ENCODE measurements at regions not wholly inside any gene's neighbourhood (a gene's known extent, or its start where the extent isn't known, plus 50 kb on each side); places are given as distances from the start of the nearest gene placed in this dataset.
"Not testable (repeated sequence)": the region's sequence is repeated elsewhere in the genome, so short reads cannot be mapped to it uniquely, and the experiment has no call there.

- H3K36me3 ChIP-seq (ENCODE audit: control insufficient read depth in 2 of 2, insufficient read depth in 2 of 2, low read length in 1 of 2): no peaks in the 10 kb centered on the region
- peaks cover 0 to 2% of the 10 kb centered on the region in 2 donors for H3K9me3 ChIP-seq (ENCODE audit: control insufficient read depth in 2 of 2, insufficient read depth in 1 of 2, low read depth in 1 of 2, low read length in 1 of 2)
- no peak overlapping the region for H3K4me3 ChIP-seq (ENCODE audit: low read depth in 1 of 2, low read length in 2 of 2)
- WGBS, 2 donors: 86 to 87% methylated on average over 15 of the region's 15 CpGs
- H3K4me1 ChIP-seq (ENCODE audit: control insufficient read depth in 2 of 2, insufficient read depth in 2 of 2, low read length in 1 of 2): no peaks in the 10 kb centered on the region
- H3K27me3 ChIP-seq (ENCODE audit: control insufficient read depth in 1 of 2, insufficient read depth in 2 of 2, low read length in 2 of 2): peaks cover 2 to 4% of the 10 kb centered on the region in 2 donors
- no peak overlapping the region for H3K27ac ChIP-seq (ENCODE audit: low read depth in 2 of 2, low read length in 1 of 2)
Observed at GRCh38 chr18:78822949-78823285, 156.7 kb upstream of the SALL3 start.

- peaks cover 2 to 6% of the 10 kb centered on the region in 2 donors for H3K27me3 ChIP-seq (ENCODE audit: control insufficient read depth in 1 of 2, insufficient read depth in 2 of 2, low read length in 2 of 2)
- peaks cover 0 to 2% of the 10 kb centered on the region in 2 donors for H3K9me3 ChIP-seq (ENCODE audit: control insufficient read depth in 2 of 2, insufficient read depth in 1 of 2, low read depth in 1 of 2, low read length in 1 of 2)
- no peaks in the 10 kb centered on the region for H3K36me3 ChIP-seq (ENCODE audit: control insufficient read depth in 2 of 2, insufficient read depth in 2 of 2, low read length in 1 of 2)
- H3K4me1 ChIP-seq (ENCODE audit: control insufficient read depth in 2 of 2, insufficient read depth in 2 of 2, low read length in 1 of 2): no peaks in the 10 kb centered on the region
- H3K27ac ChIP-seq (ENCODE audit: low read depth in 2 of 2, low read length in 1 of 2): no peak overlapping the region
- 65 to 71% methylated on average over 6 of the region's 6 CpGs for WGBS, 2 donors
- no peak overlapping the region for H3K4me3 ChIP-seq (ENCODE audit: low read depth in 1 of 2, low read length in 2 of 2)
Observed at GRCh38 chr18:78825168-78825567, 154.4 kb upstream of the SALL3 start.

- Histone ChIP-seq H3K4me1 (ENCODE audit: control insufficient read depth in 2 of 2, insufficient read depth in 2 of 2, low read length in 1 of 2) (peaks cover 0 to 2% of the 10 kb centered on the region in 2 donors), H3K27me3 (ENCODE audit: control insufficient read depth in 1 of 2, insufficient read depth in 2 of 2, low read length in 2 of 2) (peaks cover 2% of the 10 kb centered on the region in 2 donors), H3K36me3 (ENCODE audit: control insufficient read depth in 2 of 2, insufficient read depth in 2 of 2, low read length in 1 of 2) (no peaks in the 10 kb centered on the region), H3K4me3 (ENCODE audit: low read depth in 1 of 2, low read length in 2 of 2) (no peak overlapping the region), H3K9me3 (ENCODE audit: control insufficient read depth in 2 of 2, insufficient read depth in 1 of 2, low read depth in 1 of 2, low read length in 1 of 2) (peaks cover 0 to 2% of the 10 kb centered on the region in 2 donors), H3K27ac (ENCODE audit: low read depth in 2 of 2, low read length in 1 of 2) (no peak overlapping the region)
- 71 to 72% methylated on average over 4 of the region's 4 CpGs for WGBS, 2 donors
Observed at GRCh38 chr18:78826631-78827030, 153.0 kb upstream of the SALL3 start.

- Histone ChIP-seq H3K27ac (ENCODE audit: low read depth in 2 of 2, low read length in 1 of 2) (no peak overlapping the region), H3K27me3 (ENCODE audit: control insufficient read depth in 1 of 2, insufficient read depth in 2 of 2, low read length in 2 of 2) (peaks cover 2% of the 10 kb centered on the region in 2 donors), H3K4me3 (ENCODE audit: low read depth in 1 of 2, low read length in 2 of 2) (no peak overlapping the region), H3K36me3 (ENCODE audit: control insufficient read depth in 2 of 2, insufficient read depth in 2 of 2, low read length in 1 of 2) (no peaks in the 10 kb centered on the region), H3K4me1 (ENCODE audit: control insufficient read depth in 2 of 2, insufficient read depth in 2 of 2, low read length in 1 of 2) (peaks cover 0 to 2% of the 10 kb centered on the region in 2 donors), H3K9me3 (ENCODE audit: control insufficient read depth in 2 of 2, insufficient read depth in 1 of 2, low read depth in 1 of 2, low read length in 1 of 2) (peaks cover 0 to 2% of the 10 kb centered on the region in 2 donors)
- WGBS, 2 donors: 86 to 90% methylated on average over 10 of the region's 10 CpGs
Observed at GRCh38 chr18:78827141-78827540, 152.5 kb upstream of the SALL3 start.

- no peak overlapping the region for H3K27ac ChIP-seq (ENCODE audit: low read depth in 2 of 2, low read length in 1 of 2)
Observed at GRCh38 chr18:78828131-78828530, 151.5 kb upstream of the SALL3 start.

GRCh38 chr18:78829026-78829425 is 150.6 kb upstream of the SALL3 start:
- H3K9me3 ChIP-seq (ENCODE audit: control insufficient read depth in 2 of 2, insufficient read depth in 1 of 2, low read depth in 1 of 2, low read length in 1 of 2); H3K36me3 ChIP-seq (ENCODE audit: control insufficient read depth in 2 of 2, insufficient read depth in 2 of 2, low read length in 1 of 2); H3K27ac ChIP-seq (ENCODE audit: low read depth in 2 of 2, low read length in 1 of 2); H3K4me1 ChIP-seq (ENCODE audit: control insufficient read depth in 2 of 2, insufficient read depth in 2 of 2, low read length in 1 of 2); H3K4me3 ChIP-seq (ENCODE audit: low read depth in 1 of 2, low read length in 2 of 2); H3K27me3 ChIP-seq (ENCODE audit: control insufficient read depth in 1 of 2, insufficient read depth in 2 of 2, low read length in 2 of 2): not testable (repeated sequence)
- 59 to 60% methylated on average over 15 to 16 of the region's 16 CpGs for WGBS, 2 donors

More at GRCh38 chr18:78828131-78828530, 151.5 kb upstream of the SALL3 start:
- H3K9me3 ChIP-seq (ENCODE audit: control insufficient read depth in 2 of 2, insufficient read depth in 1 of 2, low read depth in 1 of 2, low read length in 1 of 2): peaks cover 0 to 2% of the 10 kb centered on the region in 2 donors
- no peaks in the 10 kb centered on the region for H3K36me3 ChIP-seq (ENCODE audit: control insufficient read depth in 2 of 2, insufficient read depth in 2 of 2, low read length in 1 of 2)
- H3K27me3 ChIP-seq (ENCODE audit: control insufficient read depth in 1 of 2, insufficient read depth in 2 of 2, low read length in 2 of 2): peaks cover 2% of the 10 kb centered on the region in 2 donors
- WGBS, 2 donors: 72 to 75% methylated on average over 3 of the region's 3 CpGs
- H3K4me1 ChIP-seq (ENCODE audit: control insufficient read depth in 2 of 2, insufficient read depth in 2 of 2, low read length in 1 of 2): peaks cover 0 to 2% of the 10 kb centered on the region in 2 donors
- no peak overlapping the region for H3K4me3 ChIP-seq (ENCODE audit: low read depth in 1 of 2, low read length in 2 of 2)

GRCh38 chr18:78830161-78830560 is 149.5 kb upstream of the SALL3 start:
- H3K27me3 ChIP-seq (ENCODE audit: control insufficient read depth in 1 of 2, insufficient read depth in 2 of 2, low read length in 2 of 2): peaks cover 0 to 2% of the 10 kb centered on the region in 2 donors
- peaks cover 0 to 2% of the 10 kb centered on the region in 2 donors for H3K4me1 ChIP-seq (ENCODE audit: control insufficient read depth in 2 of 2, insufficient read depth in 2 of 2, low read length in 1 of 2)
- H3K4me3 ChIP-seq (ENCODE audit: low read depth in 1 of 2, low read length in 2 of 2): no peak overlapping the region
- no peaks in the 10 kb centered on the region for H3K9me3 ChIP-seq (ENCODE audit: control insufficient read depth in 2 of 2, insufficient read depth in 1 of 2, low read depth in 1 of 2, low read length in 1 of 2)
- 89 to 91% methylated on average over 10 of the region's 10 CpGs for WGBS, 2 donors
- no peaks in the 10 kb centered on the region for H3K36me3 ChIP-seq (ENCODE audit: control insufficient read depth in 2 of 2, insufficient read depth in 2 of 2, low read length in 1 of 2)
- H3K27ac ChIP-seq (ENCODE audit: low read depth in 2 of 2, low read length in 1 of 2): no peak overlapping the region

- H3K36me3 ChIP-seq (ENCODE audit: control insufficient read depth in 2 of 2, insufficient read depth in 2 of 2, low read length in 1 of 2): no peaks in the 10 kb centered on the region
- WGBS, 2 donors: 57 to 70% methylated on average over 11 of the region's 11 CpGs
- no peak overlapping the region for H3K4me3 ChIP-seq (ENCODE audit: low read depth in 1 of 2, low read length in 2 of 2)
- H3K27me3 ChIP-seq (ENCODE audit: control insufficient read depth in 1 of 2, insufficient read depth in 2 of 2, low read length in 2 of 2): peaks cover 0 to 2% of the 10 kb centered on the region in 2 donors
- H3K27ac ChIP-seq (ENCODE audit: low read depth in 2 of 2, low read length in 1 of 2): no peak overlapping the region
- H3K4me1 ChIP-seq (ENCODE audit: control insufficient read depth in 2 of 2, insufficient read depth in 2 of 2, low read length in 1 of 2): peaks cover 0 to 2% of the 10 kb centered on the region in 2 donors
- no peaks in the 10 kb centered on the region for H3K9me3 ChIP-seq (ENCODE audit: control insufficient read depth in 2 of 2, insufficient read depth in 1 of 2, low read depth in 1 of 2, low read length in 1 of 2)
Observed at GRCh38 chr18:78830826-78831225, 148.8 kb upstream of the SALL3 start.

GRCh38 chr18:78831603-78832002 is 148.0 kb upstream of the SALL3 start:
- Histone ChIP-seq H3K4me3 (ENCODE audit: low read depth in 1 of 2, low read length in 2 of 2) (no peak overlapping the region), H3K9me3 (ENCODE audit: control insufficient read depth in 2 of 2, insufficient read depth in 1 of 2, low read depth in 1 of 2, low read length in 1 of 2) (no peaks in the 10 kb centered on the region), H3K27me3 (ENCODE audit: control insufficient read depth in 1 of 2, insufficient read depth in 2 of 2, low read length in 2 of 2) (peaks cover 0 to 2% of the 10 kb centered on the region in 2 donors), H3K27ac (ENCODE audit: low read depth in 2 of 2, low read length in 1 of 2) (no peak overlapping the region), H3K36me3 (ENCODE audit: control insufficient read depth in 2 of 2, insufficient read depth in 2 of 2, low read length in 1 of 2) (no peaks in the 10 kb centered on the region), H3K4me1 (ENCODE audit: control insufficient read depth in 2 of 2, insufficient read depth in 2 of 2, low read length in 1 of 2) (peaks cover 0 to 2% of the 10 kb centered on the region in 2 donors)
- 28 to 33% methylated on average over 3 of the region's 3 CpGs for WGBS, 2 donors

GRCh38 chr18:78833833-78834232 is 145.8 kb upstream of the SALL3 start:
- Histone ChIP-seq H3K9me3 (ENCODE audit: control insufficient read depth in 2 of 2, insufficient read depth in 1 of 2, low read depth in 1 of 2, low read length in 1 of 2) (no peaks in the 10 kb centered on the region), H3K36me3 (ENCODE audit: control insufficient read depth in 2 of 2, insufficient read depth in 2 of 2, low read length in 1 of 2) (no peaks in the 10 kb centered on the region), H3K27ac (ENCODE audit: low read depth in 2 of 2, low read length in 1 of 2) (no peak overlapping the region), H3K4me1 (ENCODE audit: control insufficient read depth in 2 of 2, insufficient read depth in 2 of 2, low read length in 1 of 2) (peaks cover 0 to 2% of the 10 kb centered on the region in 2 donors), H3K4me3 (ENCODE audit: low read depth in 1 of 2, low read length in 2 of 2) (no peak overlapping the region), H3K27me3 (ENCODE audit: control insufficient read depth in 1 of 2, insufficient read depth in 2 of 2, low read length in 2 of 2) (no peaks in the 10 kb centered on the region)
- 79 to 81% methylated on average over 11 of the region's 11 CpGs for WGBS, 2 donors
